NCI-H69 (cell line): ENCODE measurements at regions not wholly inside any gene's neighbourhood (a gene's known extent, or its start where the extent isn't known, plus 50 kb on each side); places are given as distances from the start of the nearest gene placed in this dataset.
"Not testable (repeated sequence)": the region's sequence is repeated elsewhere in the genome, so short reads cannot be mapped to it uniquely, and the experiment has no call there.

ENCODE experiments used
- DNase-seq: peaks from one replicate; lab custom pipeline; 2025; lab: John Stamatoyannopoulos, UW

- DNase-seq = not testable (repeated sequence)
Measured at GRCh38 chr7:65145710-65146109, 139.2 kb upstream of the ERV3-1 start.

GRCh38 chr7:65145008-65145407, 138.5 kb upstream of the ERV3-1 start:
- not testable (repeated sequence) for DNase-seq

- not testable (repeated sequence) for DNase-seq
Measured at GRCh38 chr7:65144557-65144956, 138.1 kb upstream of the ERV3-1 start.

GRCh38 chr7:65144119-65144518, 137.6 kb upstream of the ERV3-1 start:
- DNase-seq = not testable (repeated sequence)

GRCh38 chr7:65141894-65142293, 135.4 kb upstream of the ERV3-1 start:
- DNase-seq = not testable (repeated sequence)

- DNase-seq = not testable (repeated sequence)
Measured at GRCh38 chr7:65141405-65141778, 134.9 kb upstream of the ERV3-1 start.

GRCh38 chr7:65140543-65141404, 134.3 kb upstream of the ERV3-1 start:
- peak; percentile 48 for DNase-seq

GRCh38 chr7:65136850-65137249, 130.4 kb upstream of the ERV3-1 start:
- not testable (repeated sequence) for DNase-seq

- not testable (repeated sequence) for DNase-seq
Measured at GRCh38 chr7:65133087-65133486, 126.6 kb upstream of the ERV3-1 start.

- DNase-seq = not testable (repeated sequence)
Measured at GRCh38 chr7:65132256-65132655, 125.8 kb upstream of the ERV3-1 start.

GRCh38 chr7:65127364-65127763, 120.9 kb upstream of the ERV3-1 start:
- DNase-seq = not testable (repeated sequence)

- DNase-seq = not testable (repeated sequence)
Measured at GRCh38 chr7:65124600-65124999, 118.1 kb upstream of the ERV3-1 start.

GRCh38 chr7:65105650-65106203, 99.2 kb upstream of the ERV3-1 start:
- DNase-seq = not testable (repeated sequence)

- not testable (repeated sequence) for DNase-seq
Measured at GRCh38 chr7:65100499-65100898, 94.0 kb upstream of the ERV3-1 start.

- not testable (repeated sequence) for DNase-seq
Measured at GRCh38 chr7:65081669-65082055, 75.2 kb upstream of the ERV3-1 start.

GRCh38 chr7:65080799-65081668, 74.5 kb upstream of the ERV3-1 start:
- DNase-seq = peak; percentile 93

- DNase-seq = not testable (repeated sequence)
Measured at GRCh38 chr7:65074959-65075358, 68.5 kb upstream of the ERV3-1 start.

- not testable (repeated sequence) for DNase-seq
Measured at GRCh38 chr7:65073160-65073559, 66.7 kb upstream of the ERV3-1 start.

GRCh38 chr7:65071854-65072431, 65.5 kb upstream of the ERV3-1 start:
- DNase-seq = not testable (repeated sequence)

- DNase-seq = not testable (repeated sequence)
Measured at GRCh38 chr7:65069476-65069875, 63.0 kb upstream of the ERV3-1 start.

- DNase-seq = not testable (repeated sequence)
Measured at GRCh38 chr7:65062566-65062965, 56.1 kb upstream of the ERV3-1 start.

- not testable (repeated sequence) for DNase-seq
Measured at GRCh38 chr7:65059247-65059646, 52.8 kb upstream of the ERV3-1 start.
